GM12873 (cell line): ENCODE measurements at regions not wholly inside any gene's neighbourhood (a gene's known extent, or its start where the extent isn't known, plus 50 kb on each side); places are given as distances from the start of the nearest gene placed in this dataset.

Experiments used
- TF ChIP-seq, protein P1 (sequence below): IDR thresholded peaks from 2 replicates; pipeline ENCODE4 v1.5.1; 2012; ENCODE audit warnings: low read depth, mild to moderate bottlenecking, moderate library complexity, low read length, control low read depth; ENCODE audit not compliant: insufficient read depth; ENCODE audit errors: missing control alignments

DNA sequence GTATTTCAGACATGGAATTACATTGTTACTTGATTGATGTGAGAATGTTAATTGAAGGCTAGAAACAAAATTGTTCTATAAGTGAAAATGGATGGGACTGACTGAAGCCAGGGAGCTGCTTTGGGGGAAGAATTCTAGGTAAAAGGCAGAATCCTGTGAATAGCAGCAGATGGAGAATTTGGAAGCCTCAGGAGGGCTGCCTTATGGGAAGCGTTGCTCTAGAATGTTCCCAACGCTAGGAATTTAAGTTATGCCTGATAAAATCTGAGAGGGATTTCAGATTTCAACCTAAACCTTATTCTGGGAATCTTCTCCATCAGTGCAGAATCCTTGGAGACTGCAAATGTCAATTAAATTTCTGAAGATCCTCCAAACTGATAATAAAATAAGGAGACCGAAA lies 858.2 kb upstream of the FLRT2 start:
- TF ChIP-seq, protein P1, sequence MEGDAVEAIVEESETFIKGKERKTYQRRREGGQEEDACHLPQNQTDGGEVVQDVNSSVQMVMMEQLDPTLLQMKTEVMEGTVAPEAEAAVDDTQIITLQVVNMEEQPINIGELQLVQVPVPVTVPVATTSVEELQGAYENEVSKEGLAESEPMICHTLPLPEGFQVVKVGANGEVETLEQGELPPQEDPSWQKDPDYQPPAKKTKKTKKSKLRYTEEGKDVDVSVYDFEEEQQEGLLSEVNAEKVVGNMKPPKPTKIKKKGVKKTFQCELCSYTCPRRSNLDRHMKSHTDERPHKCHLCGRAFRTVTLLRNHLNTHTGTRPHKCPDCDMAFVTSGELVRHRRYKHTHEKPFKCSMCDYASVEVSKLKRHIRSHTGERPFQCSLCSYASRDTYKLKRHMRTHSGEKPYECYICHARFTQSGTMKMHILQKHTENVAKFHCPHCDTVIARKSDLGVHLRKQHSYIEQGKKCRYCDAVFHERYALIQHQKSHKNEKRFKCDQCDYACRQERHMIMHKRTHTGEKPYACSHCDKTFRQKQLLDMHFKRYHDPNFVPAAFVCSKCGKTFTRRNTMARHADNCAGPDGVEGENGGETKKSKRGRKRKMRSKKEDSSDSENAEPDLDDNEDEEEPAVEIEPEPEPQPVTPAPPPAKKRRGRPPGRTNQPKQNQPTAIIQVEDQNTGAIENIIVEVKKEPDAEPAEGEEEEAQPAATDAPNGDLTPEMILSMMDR: no peak

GRCh38 chr14:84674636-84675035 lies 855.3 kb upstream of the FLRT2 start:
- TF ChIP-seq, protein P1: no peak

DNA sequence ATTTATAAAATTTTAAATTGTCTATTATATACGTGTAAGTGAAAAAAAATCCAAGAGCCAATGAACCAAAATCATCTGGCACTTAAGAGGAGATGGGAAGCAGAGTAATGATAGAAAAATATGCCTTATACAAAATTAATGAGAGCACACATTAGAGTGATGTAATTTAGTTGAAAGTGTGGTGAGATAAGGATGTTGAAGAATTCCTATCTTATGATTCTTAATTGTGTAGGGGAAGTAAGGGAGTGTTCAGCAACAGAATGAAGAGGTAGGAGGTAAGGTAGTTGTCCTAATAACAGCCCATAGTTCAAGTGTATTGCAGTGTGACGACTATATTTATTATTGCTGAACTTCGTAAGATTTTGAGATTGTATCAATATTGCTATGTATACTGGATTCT lies 843.4 kb upstream of the FLRT2 start:
- TF ChIP-seq, protein P1: no peak

DNA sequence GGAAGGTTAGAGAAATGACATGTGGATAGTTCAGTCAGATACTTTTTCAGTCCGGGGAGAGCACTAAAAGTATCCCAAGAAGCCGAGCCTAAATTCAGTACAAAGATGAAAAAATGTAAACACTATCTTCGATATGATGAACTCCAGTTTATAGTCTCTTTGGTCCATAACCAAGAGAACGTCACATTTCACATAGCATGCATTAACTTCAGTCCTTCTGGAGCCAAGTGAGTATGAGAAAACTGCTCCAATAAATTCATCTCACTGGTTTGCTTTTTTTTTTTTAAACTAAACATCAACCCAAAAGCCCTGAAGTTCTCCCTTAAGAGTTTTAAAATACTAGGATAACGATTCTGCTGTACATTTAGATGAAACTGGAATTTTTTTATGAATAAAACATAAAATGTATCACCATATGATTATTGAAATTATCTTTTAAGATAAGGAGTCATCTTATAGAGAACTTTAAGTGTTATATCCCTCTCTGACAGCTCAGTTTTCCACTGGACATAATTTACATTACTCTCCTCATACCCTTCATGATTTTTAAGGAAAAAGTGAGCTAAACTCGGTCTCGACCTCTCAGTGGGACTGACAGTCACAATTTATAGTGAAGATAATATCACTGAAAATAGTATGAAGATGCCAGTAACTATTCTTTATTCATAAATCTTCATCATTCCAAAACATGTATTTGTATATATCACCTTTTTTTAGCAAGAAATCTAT lies 841.5 kb upstream of the FLRT2 start:
- TF ChIP-seq, protein P1: no peak

DNA sequence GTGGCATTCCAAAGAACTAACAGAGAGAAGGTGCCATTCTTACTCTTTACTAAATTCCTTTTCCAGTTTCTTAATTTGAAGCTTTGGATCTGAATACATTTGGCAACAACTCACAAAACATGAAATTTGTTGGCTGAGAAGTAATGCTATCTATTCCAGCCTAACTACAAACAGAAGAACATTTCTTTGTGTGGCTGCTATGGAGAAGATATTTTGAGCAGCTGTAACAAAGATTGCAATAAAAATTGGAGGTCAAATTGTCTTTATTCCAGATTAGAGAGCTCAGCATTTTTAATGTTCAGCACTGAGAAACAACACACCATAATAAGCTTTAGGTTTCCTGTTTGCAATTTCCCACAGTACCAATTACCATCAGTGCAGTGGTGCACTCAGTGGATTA lies 835.8 kb upstream of the FLRT2 start:
- TF ChIP-seq, protein P1: no peak

GRCh38 chr14:84704601-84705000 lies 825.3 kb upstream of the FLRT2 start:
- TF ChIP-seq, protein P1: no peak

GRCh38 chr14:84707830-84708229 lies 822.1 kb upstream of the FLRT2 start:
- TF ChIP-seq, protein P1: no peak

GRCh38 chr14:84708865-84709264 lies 821.1 kb upstream of the FLRT2 start:
- TF ChIP-seq, protein P1: no peak
